ENCODE measurements at regions not wholly inside any gene's neighbourhood (a gene's known extent, or its start where the extent isn't known, plus 50 kb on each side); places are given as distances from the start of the nearest gene placed in this dataset.

- Histone ChIP-seq H3F3A (ENCODE audit: insufficient read depth) (no peaks in the 10 kb centered on the region), H3K27me3 (ENCODE audit: low read length) (no peaks in the 10 kb centered on the region), H2AFZ (ENCODE audit: low read depth, low read length, severe bottlenecking) (no peak overlapping the region), H3K9me2 (replicated peaks; ENCODE audit: insufficient read depth, low read length) (no peaks in the 10 kb centered on the region), H3K9me3 (ENCODE audit: insufficient read depth, low read length) (no peaks in the 10 kb centered on the region), H3K79me2 (ENCODE audit: insufficient read depth, low read length) (no peaks in the 10 kb centered on the region), H4K20me1 (ENCODE audit: low read depth, low read length) (no peaks in the 10 kb centered on the region), H3K9ac (ENCODE audit: low read length) (no peak overlapping the region), H3K36me3 (ENCODE audit: low read length) (0 out of 2 replicates have a peak, but pooled peaks cover 2% of the 10 kb centered on the region), H3K4me3 (ENCODE audit: insufficient read depth, low read length, poor library complexity, severe bottlenecking) (no peak overlapping the region), H3K4me2 (ENCODE audit: low read depth, low read length, poor library complexity, severe bottlenecking) (no peak overlapping the region), H3K27ac (ENCODE audit: low read depth, low read length) (no peak overlapping the region)
- TF ChIP-seq EZH2phosphoT487 (conservative IDR thresholded peaks at IDR 0.05; ENCODE audit: low read length) (no peak), CTCF (IDR thresholded peaks at IDR 0.05; ENCODE audit: insufficient read depth, low read length, poor library complexity, severe bottlenecking) (no peak)
Measured at GRCh38 chr12:124430491-124430890, 135.6 kb downstream of the RFLNA start.

- Histone ChIP-seq H3K9me2 (replicated peaks; ENCODE audit: insufficient read depth, low read length) (no peaks in the 10 kb centered on the region), H4K20me1 (ENCODE audit: low read depth, low read length) (no peaks in the 10 kb centered on the region), H3K36me3 (ENCODE audit: low read length) (0 out of 2 replicates have a peak, but pooled peaks cover 2% of the 10 kb centered on the region), H3K4me3 (ENCODE audit: insufficient read depth, low read length, poor library complexity, severe bottlenecking) (no peak overlapping the region), H3F3A (ENCODE audit: insufficient read depth) (no peaks in the 10 kb centered on the region), H3K4me2 (ENCODE audit: low read depth, low read length, poor library complexity, severe bottlenecking) (no peak overlapping the region), H3K27ac (ENCODE audit: low read depth, low read length) (no peak overlapping the region), H3K9ac (ENCODE audit: low read length) (no peak overlapping the region), H3K27me3 (ENCODE audit: low read length) (no peaks in the 10 kb centered on the region), H3K79me2 (ENCODE audit: insufficient read depth, low read length) (no peaks in the 10 kb centered on the region), H2AFZ (ENCODE audit: low read depth, low read length, severe bottlenecking) (no peak overlapping the region), H3K9me3 (ENCODE audit: insufficient read depth, low read length) (no peaks in the 10 kb centered on the region)
- TF ChIP-seq CTCF (IDR thresholded peaks at IDR 0.05; ENCODE audit: insufficient read depth, low read length, poor library complexity, severe bottlenecking) (no peak), EZH2phosphoT487 (conservative IDR thresholded peaks at IDR 0.05; ENCODE audit: low read length) (no peak)
Measured at GRCh38 chr12:124429535-124429934, 134.6 kb downstream of the RFLNA start.

GRCh38 chr12:124428792-124429281 is 133.9 kb downstream of the RFLNA start:
- H4K20me1 ChIP-seq (ENCODE audit: low read depth, low read length) = no peaks in the 10 kb centered on the region
- no peak overlapping the region for H2AFZ ChIP-seq (ENCODE audit: low read depth, low read length, severe bottlenecking)
- H3K9me2 ChIP-seq (replicated peaks; ENCODE audit: insufficient read depth, low read length) = no peaks in the 10 kb centered on the region
- 0 out of 2 replicates have a peak, but pooled peaks cover 2% of the 10 kb centered on the region for H3K36me3 ChIP-seq (ENCODE audit: low read length)
- TF ChIP-seq EZH2phosphoT487 (conservative IDR thresholded peaks at IDR 0.05; ENCODE audit: low read length) (no peak), CTCF (IDR thresholded peaks at IDR 0.05; ENCODE audit: insufficient read depth, low read length, poor library complexity, severe bottlenecking) (no peak)
- no peaks in the 10 kb centered on the region for H3K9me3 ChIP-seq (ENCODE audit: insufficient read depth, low read length)
- H3K4me3 ChIP-seq (ENCODE audit: insufficient read depth, low read length, poor library complexity, severe bottlenecking) = no peak overlapping the region
- no peak overlapping the region for H3K9ac ChIP-seq (ENCODE audit: low read length)
- H3F3A ChIP-seq (ENCODE audit: insufficient read depth) = no peaks in the 10 kb centered on the region
- H3K4me2 ChIP-seq (ENCODE audit: low read depth, low read length, poor library complexity, severe bottlenecking) = no peak overlapping the region
- H3K27ac ChIP-seq (ENCODE audit: low read depth, low read length) = no peak overlapping the region
- no peaks in the 10 kb centered on the region for H3K79me2 ChIP-seq (ENCODE audit: insufficient read depth, low read length)
- H3K27me3 ChIP-seq (ENCODE audit: low read length) = no peaks in the 10 kb centered on the region

All from SU-DHL-6 (cell line).